Loucy (cell line): ENCODE measurements at regions not wholly inside any gene's neighbourhood (a gene's known extent, or its start where the extent isn't known, plus 50 kb on each side); places are given as distances from the start of the nearest gene placed in this dataset.

Experiments used
- CTCF ChIP-seq: fragments of 200-600 bp; sonication (generic); conservative IDR thresholded peaks from 2 replicates; pipeline ENCODE4 v1.5.1; 2014; ENCODE audit warnings: mild to moderate bottlenecking, antibody characterized with exemption, low read length
- EZH2phosphoT487 ChIP-seq: fragments of 200-600 bp; IDR thresholded peaks from 2 replicates; pipeline ENCODE4 v1.6.1; 2018; ENCODE audit warnings: antibody characterized with exemption, mild to moderate bottlenecking, moderate library complexity, borderline replicate concordance

GRCh38 chr2:217051416-217051815 lies 191.6 kb upstream of the TNP1 start:
- TF ChIP-seq CTCF (no peak), EZH2phosphoT487 (no peak)
